GM23338 (cell line): ENCODE measurements at regions not wholly inside any gene's neighbourhood (a gene's known extent, or its start where the extent isn't known, plus 50 kb on each side); places are given as distances from the start of the nearest gene placed in this dataset.

Experiments
- ATAC-seq: fragments of 200-7000 bp; cut with Tn5 transposase; 3 replicates; pipeline ENCODE4 v1.9.1; 2020
- DNase-seq: peaks from one replicate; pipeline ENCODE4 v3.0.0-alpha.2; 2015; ENCODE audit warnings: low spot score
- H2AFZ ChIP-seq: fragments of 200-600 bp; sonication (generic); 2 replicates; pipeline ENCODE4 v1.8.0; 2016; ENCODE audit warnings: antibody characterized with exemption, mild to moderate bottlenecking, moderate library complexity
- H3F3A ChIP-seq: fragments of 200-600 bp; sonication (generic); replicated peaks from 2 replicates; pipeline ENCODE4 v1.8.0; 2017; ENCODE audit warnings: antibody characterized with exemption, mixed run types, low read depth
- H3K27ac ChIP-seq: fragments of 200-600 bp; sonication (generic); 2 replicates; pipeline ENCODE4 v1.6.1; 2016; ENCODE audit warnings: low read depth
- H3K27me3 ChIP-seq: fragments of 200-600 bp; sonication (generic); 2 replicates; pipeline ENCODE4 v1.8.0; 2016; ENCODE audit warnings: mild to moderate bottlenecking, mixed run types, moderate library complexity; ENCODE audit not compliant: insufficient read depth
- H3K36me3 ChIP-seq: fragments of 200-600 bp; sonication (generic); 2 replicates; pipeline ENCODE4 v1.8.0; 2016; ENCODE audit warnings: mild to moderate bottlenecking; ENCODE audit not compliant: insufficient read depth
- H3K4me1 ChIP-seq: fragments of 200-600 bp; sonication (generic); 2 replicates; pipeline ENCODE4 v1.8.0; 2016; ENCODE audit warnings: mild to moderate bottlenecking, moderate library complexity; ENCODE audit not compliant: insufficient read depth
- H3K4me2 ChIP-seq: fragments of 200-600 bp; sonication (generic); 2 replicates; pipeline ENCODE4 v1.7.1; 2017; ENCODE audit warnings: mixed run types
- H3K4me3 ChIP-seq: fragments of 200-600 bp; sonication (generic); 2 replicates; pipeline ENCODE4 v1.6.1; 2016; ENCODE audit warnings: mixed run types
- H3K79me2 ChIP-seq: fragments of 200-600 bp; sonication (generic); replicated peaks from 2 replicates; pipeline ENCODE4 v1.8.0; 2017; ENCODE audit warnings: mild to moderate bottlenecking; ENCODE audit not compliant: insufficient read depth
- H3K9me2 ChIP-seq: fragments of 200-600 bp; sonication (generic); 2 replicates; pipeline ENCODE4 v1.8.0; 2017; ENCODE audit not compliant: insufficient read depth
- H4K20me1 ChIP-seq: fragments of 200-600 bp; sonication (generic); replicated peaks from 2 replicates; pipeline ENCODE4 v1.8.0; 2017; ENCODE audit warnings: mild to moderate bottlenecking; ENCODE audit not compliant: insufficient read depth
- H3K27ac Mint-ChIP-seq: 2 replicates; pipeline ENCODE4 v1.8.0; 2020; ENCODE audit warnings: inconsistent platforms, mild to moderate bottlenecking, moderate library complexity, mixed read lengths
- H3K27me3 Mint-ChIP-seq: 3 replicates; pipeline ENCODE4 v1.8.0; 2022; ENCODE audit warnings: low read depth, mild to moderate bottlenecking, moderate library complexity, mixed read lengths, inconsistent platforms; ENCODE audit not compliant: insufficient read depth, poor library complexity
- H3K36me3 Mint-ChIP-seq: 3 replicates; pipeline ENCODE4 v1.8.0; 2021; ENCODE audit warnings: low read depth, mild to moderate bottlenecking, inconsistent platforms, moderate library complexity, mixed read lengths
- H3K4me1 Mint-ChIP-seq: 3 replicates; pipeline ENCODE4 v1.8.0; 2020; ENCODE audit warnings: mild to moderate bottlenecking, inconsistent platforms, mixed read lengths
- H3K4me3 Mint-ChIP-seq: 3 replicates; pipeline ENCODE4 v1.8.0; 2021; ENCODE audit warnings: moderate library complexity, mild to moderate bottlenecking, inconsistent platforms, mixed read lengths
- H3K9me3 Mint-ChIP-seq: 3 replicates; pipeline ENCODE4 v1.8.0; 2020; ENCODE audit warnings: moderate library complexity, mild to moderate bottlenecking, inconsistent platforms, mixed read lengths
- CREB1 ChIP-seq: fragments of 250-450 bp; sonication (Bioruptor Pico); IDR thresholded peaks from 2 replicates; pipeline ENCODE4 v1.5.0; 2020; ENCODE audit warnings: low read depth, mild to moderate bottlenecking, moderate library complexity
- EZH2 ChIP-seq: fragments of 200-600 bp; sonication (generic); IDR thresholded peaks from one replicate; pipeline ENCODE4 v1.8.0; 2017; ENCODE audit warnings: antibody characterized with exemption, mild to moderate bottlenecking, low read depth; ENCODE audit not compliant: unreplicated experiment
- EZH2phosphoT487 ChIP-seq: fragments of 200-600 bp; sonication (generic); IDR thresholded peaks from one replicate; pipeline ENCODE4 v1.8.1; 2018; ENCODE audit warnings: antibody characterized with exemption; ENCODE audit not compliant: unreplicated experiment
- JUNB ChIP-seq: IDR thresholded peaks from one replicate; pipeline ENCODE4 v1.6.1; 2016; ENCODE audit warnings: antibody characterized with exemption; ENCODE audit not compliant: unreplicated experiment
- NANOG ChIP-seq: IDR thresholded peaks from 2 replicates; pipeline ENCODE4 v1.6.1; 2016; ENCODE audit warnings: antibody characterized with exemption, borderline replicate concordance
- POLR2AphosphoS5 ChIP-seq: IDR thresholded peaks from 2 replicates; pipeline ENCODE4 v1.6.1; 2016; ENCODE audit warnings: antibody characterized with exemption, low read depth
- REST ChIP-seq: IDR thresholded peaks from one replicate; pipeline ENCODE4 v1.6.1; 2018; ENCODE audit warnings: antibody characterized with exemption; ENCODE audit not compliant: unreplicated experiment
- STAT1 ChIP-seq: IDR thresholded peaks from one replicate; pipeline ENCODE4 v1.6.1; 2016; ENCODE audit warnings: antibody characterized with exemption; ENCODE audit not compliant: unreplicated experiment
- ZNF114 ChIP-seq: fragments of 250-450 bp; sonication (Bioruptor Pico); IDR thresholded peaks from 2 replicates; pipeline ENCODE4 v1.5.0; 2020; ENCODE audit warnings: mild to moderate bottlenecking, moderate library complexity
- ZNF331 ChIP-seq: fragments of 250-450 bp; sonication (Bioruptor Pico); IDR thresholded peaks from 2 replicates; pipeline ENCODE4 v1.5.0; 2020; ENCODE audit warnings: low read depth, mild to moderate bottlenecking, moderate library complexity
- TF ChIP-seq, protein P1 (sequence below): IDR thresholded peaks from 2 replicates; pipeline ENCODE4 v1.6.1; 2016; ENCODE audit warnings: antibody characterized with exemption
- TF ChIP-seq, protein P2 (sequence below), 2 experiments: fragments of 200-600 bp in 1 of 2; sonication (generic) in 1 of 2; conservative IDR thresholded peaks; 2 replicates each; pipeline versions ENCODE4 v1.5.1 to v1.6.1; 2016 to 2017; ENCODE audit warnings: antibody characterized with exemption in 2 of 2, low read depth in 2 of 2, mild to moderate bottlenecking in 2 of 2, moderate library complexity in 1 of 2

GRCh38 chr9:80070071-80070742, 498.4 kb downstream of the TLE4 start:
- TF ChIP-seq, protein P1, sequence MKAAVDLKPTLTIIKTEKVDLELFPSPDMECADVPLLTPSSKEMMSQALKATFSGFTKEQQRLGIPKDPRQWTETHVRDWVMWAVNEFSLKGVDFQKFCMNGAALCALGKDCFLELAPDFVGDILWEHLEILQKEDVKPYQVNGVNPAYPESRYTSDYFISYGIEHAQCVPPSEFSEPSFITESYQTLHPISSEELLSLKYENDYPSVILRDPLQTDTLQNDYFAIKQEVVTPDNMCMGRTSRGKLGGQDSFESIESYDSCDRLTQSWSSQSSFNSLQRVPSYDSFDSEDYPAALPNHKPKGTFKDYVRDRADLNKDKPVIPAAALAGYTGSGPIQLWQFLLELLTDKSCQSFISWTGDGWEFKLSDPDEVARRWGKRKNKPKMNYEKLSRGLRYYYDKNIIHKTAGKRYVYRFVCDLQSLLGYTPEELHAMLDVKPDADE: no peak
- TF ChIP-seq CREB1 (CRISPR knock-in tag): no peak
- TF ChIP-seq POLR2AphosphoS5: no peak
- no peak for TF ChIP-seq EZH2phosphoT487
- no peak for TF ChIP-seq STAT1
- no peak for TF ChIP-seq ZNF114 (CRISPR knock-in tag)
- TF ChIP-seq ZNF331 (CRISPR knock-in tag): no peak
- no peak for TF ChIP-seq EZH2
- ATAC-seq: no peak
- peaks cover 16% of the 10 kb centered on the region; the same call in 1 of the 2 replicates for H3K4me1 ChIP-seq
- H3K9me2 ChIP-seq: peaks cover 4% of the 10 kb centered on the region; the same call in 1 of the 2 replicates
- H3K9me3 Mint-ChIP-seq: no peaks in the 10 kb centered on the region
- H3K27me3 ChIP-seq: no peaks in the 10 kb centered on the region
- H3K27me3 Mint-ChIP-seq: no peaks in the 10 kb centered on the region
- H3K36me3 Mint-ChIP-seq: no peaks in the 10 kb centered on the region
- H3K36me3 ChIP-seq: no peaks in the 10 kb centered on the region
- no peak for DNase-seq
- H2AFZ ChIP-seq: peak overlapping the region; percentile 66; the same call in 1 of the 2 replicates
- no peak overlapping the region for H3K27ac Mint-ChIP-seq
- no peaks in the 10 kb centered on the region for H3F3A ChIP-seq
- no peak overlapping the region for H3K4me3 ChIP-seq
- peaks cover 16% of the 10 kb centered on the region for H3K4me1 Mint-ChIP-seq
- H3K27ac ChIP-seq: no peak overlapping the region
- H3K4me3 Mint-ChIP-seq: no peak overlapping the region
- H4K20me1 ChIP-seq: no peaks in the 10 kb centered on the region
- H3K4me2 ChIP-seq: no peak overlapping the region
- no peaks in the 10 kb centered on the region for H3K79me2 ChIP-seq

GRCh38 chr9:80066931-80067330, 495.2 kb downstream of the TLE4 start:
- no peak overlapping the region for H3K27ac Mint-ChIP-seq
- H3K36me3 Mint-ChIP-seq: no peaks in the 10 kb centered on the region
- H3K27me3 Mint-ChIP-seq: no peaks in the 10 kb centered on the region
- no peak for ATAC-seq
- H3K4me1 Mint-ChIP-seq: peaks cover 21% of the 10 kb centered on the region
- Histone ChIP-seq H4K20me1 (no peaks in the 10 kb centered on the region), H3K4me1 (peaks cover 18% of the 10 kb centered on the region; the same call in 1 of the 2 replicates), H3F3A (no peaks in the 10 kb centered on the region), H2AFZ (no peak overlapping the region), H3K36me3 (no peaks in the 10 kb centered on the region), H3K79me2 (no peaks in the 10 kb centered on the region), H3K9me2 (peaks cover 4% of the 10 kb centered on the region; the same call in 1 of the 2 replicates), H3K4me2 (no peak overlapping the region), H3K27me3 (no peaks in the 10 kb centered on the region), H3K4me3 (no peak overlapping the region), H3K27ac (no peak overlapping the region)
- no peak overlapping the region for H3K4me3 Mint-ChIP-seq
- DNase-seq: no peak
- H3K9me3 Mint-ChIP-seq: no peaks in the 10 kb centered on the region
- TF ChIP-seq, protein P2, sequence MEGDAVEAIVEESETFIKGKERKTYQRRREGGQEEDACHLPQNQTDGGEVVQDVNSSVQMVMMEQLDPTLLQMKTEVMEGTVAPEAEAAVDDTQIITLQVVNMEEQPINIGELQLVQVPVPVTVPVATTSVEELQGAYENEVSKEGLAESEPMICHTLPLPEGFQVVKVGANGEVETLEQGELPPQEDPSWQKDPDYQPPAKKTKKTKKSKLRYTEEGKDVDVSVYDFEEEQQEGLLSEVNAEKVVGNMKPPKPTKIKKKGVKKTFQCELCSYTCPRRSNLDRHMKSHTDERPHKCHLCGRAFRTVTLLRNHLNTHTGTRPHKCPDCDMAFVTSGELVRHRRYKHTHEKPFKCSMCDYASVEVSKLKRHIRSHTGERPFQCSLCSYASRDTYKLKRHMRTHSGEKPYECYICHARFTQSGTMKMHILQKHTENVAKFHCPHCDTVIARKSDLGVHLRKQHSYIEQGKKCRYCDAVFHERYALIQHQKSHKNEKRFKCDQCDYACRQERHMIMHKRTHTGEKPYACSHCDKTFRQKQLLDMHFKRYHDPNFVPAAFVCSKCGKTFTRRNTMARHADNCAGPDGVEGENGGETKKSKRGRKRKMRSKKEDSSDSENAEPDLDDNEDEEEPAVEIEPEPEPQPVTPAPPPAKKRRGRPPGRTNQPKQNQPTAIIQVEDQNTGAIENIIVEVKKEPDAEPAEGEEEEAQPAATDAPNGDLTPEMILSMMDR (conservative IDR thresholded peaks at IDR 0.05; ENCODE audit: low read depth in 2 of 2): no peak
- TF ChIP-seq EZH2: no peak
- TF ChIP-seq, protein P1: no peak
- no peak for TF ChIP-seq JUNB
- no peak for TF ChIP-seq STAT1
- TF ChIP-seq ZNF331 (CRISPR knock-in tag): no peak
- TF ChIP-seq REST: no peak
- TF ChIP-seq ZNF114 (CRISPR knock-in tag): no peak
- TF ChIP-seq CREB1 (CRISPR knock-in tag): no peak
- no peak for TF ChIP-seq NANOG
- TF ChIP-seq POLR2AphosphoS5: no peak
- TF ChIP-seq EZH2phosphoT487: no peak
